ENCODE measurements at regions not wholly inside any gene's neighbourhood (a gene's known extent, or its start where the extent isn't known, plus 50 kb on each side); places are given as distances from the start of the nearest gene placed in this dataset.

- no peak overlapping the region for H3K27ac Mint-ChIP-seq (ENCODE audit: unreplicated experiment)
- no peaks in the 10 kb centered on the region for H3K4me1 Mint-ChIP-seq
These were observed 58.0 kb upstream of the PLET1 start for GRCh38 chr11:112318661-112319060.

GRCh38 chr11:112320668-112321067, 60.0 kb upstream of the PLET1 start:
- Mint-ChIP-seq H3K27ac (ENCODE audit: unreplicated experiment) (no peak overlapping the region), H3K27me3 (ENCODE audit: low read depth) (peaks cover 3% of the 10 kb centered on the region), H3K4me1 (no peaks in the 10 kb centered on the region), H3K4me3 (no peak overlapping the region), H3K9me3 (peaks cover 2% of the 10 kb centered on the region), H3K36me3 (ENCODE audit: low read depth) (no peaks in the 10 kb centered on the region)
- DNase-seq (ENCODE audit: low read depth, low spot score), result no peak
- TF ChIP-seq CTCF (conservative IDR thresholded peaks at IDR 0.05), result no peak

More at GRCh38 chr11:112318661-112319060, 58.0 kb upstream of the PLET1 start:
- Mint-ChIP-seq H3K4me3 (no peak overlapping the region), H3K36me3 (ENCODE audit: low read depth) (no peaks in the 10 kb centered on the region), H3K27me3 (ENCODE audit: low read depth) (peaks cover 3% of the 10 kb centered on the region), H3K9me3 (peaks cover under 1% of the 10 kb centered on the region)
- DNase-seq (ENCODE audit: low read depth, low spot score), result no peak
- TF ChIP-seq CTCF (conservative IDR thresholded peaks at IDR 0.05), result no peak

- H3K36me3 Mint-ChIP-seq (ENCODE audit: low read depth), result no peaks in the 10 kb centered on the region
- no peak overlapping the region for H3K4me3 Mint-ChIP-seq
- H3K27ac Mint-ChIP-seq (ENCODE audit: unreplicated experiment), result no peak overlapping the region
- H3K9me3 Mint-ChIP-seq, result peaks cover 2% of the 10 kb centered on the region
- no peak for DNase-seq (ENCODE audit: low read depth, low spot score)
- H3K27me3 Mint-ChIP-seq (ENCODE audit: low read depth), result peaks cover 3% of the 10 kb centered on the region
- no peaks in the 10 kb centered on the region for H3K4me1 Mint-ChIP-seq
- no peak for TF ChIP-seq CTCF (conservative IDR thresholded peaks at IDR 0.05)
These were observed 61.0 kb upstream of the PLET1 start for GRCh38 chr11:112321501-112322172.

- no peak for TF ChIP-seq CTCF (conservative IDR thresholded peaks at IDR 0.05)
- Mint-ChIP-seq H3K36me3 (ENCODE audit: low read depth) (no peaks in the 10 kb centered on the region), H3K4me3 (no peak overlapping the region), H3K4me1 (no peaks in the 10 kb centered on the region), H3K27me3 (ENCODE audit: low read depth) (peaks cover 3% of the 10 kb centered on the region), H3K27ac (ENCODE audit: unreplicated experiment) (no peak overlapping the region), H3K9me3 (peaks cover 2% of the 10 kb centered on the region)
- DNase-seq (ENCODE audit: low read depth, low spot score), result no peak
These were observed 61.6 kb upstream of the PLET1 start for GRCh38 chr11:112322173-112322790.

GRCh38 chr11:112334381-112334780, 73.7 kb upstream of the PLET1 start:
- Mint-ChIP-seq H3K4me3 (no peak overlapping the region), H3K27ac (ENCODE audit: unreplicated experiment) (no peak overlapping the region), H3K9me3 (peaks cover 2% of the 10 kb centered on the region), H3K36me3 (ENCODE audit: low read depth) (peaks cover 2% of the 10 kb centered on the region), H3K4me1 (no peaks in the 10 kb centered on the region), H3K27me3 (ENCODE audit: low read depth) (peaks cover 3% of the 10 kb centered on the region)
- no peak for DNase-seq (ENCODE audit: low read depth, low spot score)
- TF ChIP-seq CTCF (conservative IDR thresholded peaks at IDR 0.05), result no peak

Measured in neural crest cell (in vitro differentiated cells).